ENCODE measurements at regions not wholly inside any gene's neighbourhood (a gene's known extent, or its start where the extent isn't known, plus 50 kb on each side); places are given as distances from the start of the nearest gene placed in this dataset.

GRCh38 chr6:140063021-140063399 is 688.6 kb upstream of the CITED2 start:
- TF ChIP-seq CTCF (IDR thresholded peaks at IDR 0.05) (no peak), EP300 (IDR thresholded peaks at IDR 0.05) (no peak)
